NK-92 treated with Interleukin-12 subunit alpha and Interleukin-12 subunit beta, amount 100 ng/mL, for 24 hours (cell line): ENCODE measurements at regions not wholly inside any gene's neighbourhood (a gene's known extent, or its start where the extent isn't known, plus 50 kb on each side); places are given as distances from the start of the nearest gene placed in this dataset.
A peak's percentile ranks its signal among the peaks of the same experiment; 100 is the strongest.

Experiments
- DNase-seq: peaks from one replicate; lab custom pipeline; 2025; lab: John Stamatoyannopoulos, UW

DNA sequence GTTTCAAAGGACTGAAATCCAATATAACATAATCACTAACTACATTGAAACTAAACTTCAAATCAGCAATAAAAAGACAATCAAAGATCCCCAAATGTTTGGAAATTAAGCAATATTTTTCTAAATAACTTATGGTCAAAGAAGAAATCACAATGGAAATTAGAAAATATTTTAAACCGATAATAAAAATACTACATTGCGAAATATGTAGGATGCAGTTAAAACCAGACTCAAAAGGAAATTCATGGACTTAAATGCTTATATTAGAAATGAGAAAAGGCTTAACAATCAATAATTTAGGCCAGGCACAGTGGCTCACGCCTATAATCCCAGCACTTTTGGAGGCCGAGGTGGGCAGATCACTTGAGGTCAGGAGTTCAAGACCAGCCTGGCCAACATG lies 79.0 kb upstream of the HAAO start:
- no peak for DNase-seq

DNA sequence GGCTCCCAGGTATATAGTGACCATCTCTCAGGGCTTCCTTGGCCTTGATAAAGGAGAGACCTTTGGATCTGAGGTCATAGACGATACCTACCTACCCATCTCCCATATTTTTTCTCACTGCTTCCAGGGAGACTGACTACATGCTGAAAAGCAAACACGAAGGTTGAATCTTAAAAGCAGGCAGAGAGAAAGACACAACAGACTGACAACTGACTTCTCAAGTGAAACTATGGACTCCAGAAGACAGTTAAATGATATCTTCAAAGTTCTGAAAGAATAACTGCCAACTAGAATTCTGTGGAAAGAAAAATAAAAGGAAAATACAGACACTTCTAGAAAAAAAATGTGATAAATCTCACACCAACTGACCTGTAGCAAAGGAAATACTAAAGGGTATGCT lies 76.5 kb upstream of the HAAO start:
- no peak for DNase-seq

DNA sequence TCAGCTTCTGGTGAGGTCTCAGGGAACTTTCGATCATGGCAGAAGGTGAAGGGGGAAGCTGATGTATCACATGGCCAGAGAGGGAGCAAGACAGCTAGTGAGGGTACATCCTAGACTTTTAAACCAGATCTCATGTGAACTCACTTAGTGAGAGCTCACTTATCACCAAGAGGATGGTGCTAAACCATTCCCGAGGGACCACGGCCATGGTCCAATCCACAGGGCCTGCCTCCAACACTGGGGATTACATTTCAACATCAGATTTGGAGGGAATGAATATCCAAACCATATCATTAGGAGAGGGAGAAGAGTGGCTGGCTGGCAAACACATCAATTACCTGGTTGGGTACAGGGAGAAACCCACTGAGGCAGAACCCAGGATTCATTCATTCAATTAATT lies 75.7 kb upstream of the HAAO start:
- DNase-seq: no peak

DNA sequence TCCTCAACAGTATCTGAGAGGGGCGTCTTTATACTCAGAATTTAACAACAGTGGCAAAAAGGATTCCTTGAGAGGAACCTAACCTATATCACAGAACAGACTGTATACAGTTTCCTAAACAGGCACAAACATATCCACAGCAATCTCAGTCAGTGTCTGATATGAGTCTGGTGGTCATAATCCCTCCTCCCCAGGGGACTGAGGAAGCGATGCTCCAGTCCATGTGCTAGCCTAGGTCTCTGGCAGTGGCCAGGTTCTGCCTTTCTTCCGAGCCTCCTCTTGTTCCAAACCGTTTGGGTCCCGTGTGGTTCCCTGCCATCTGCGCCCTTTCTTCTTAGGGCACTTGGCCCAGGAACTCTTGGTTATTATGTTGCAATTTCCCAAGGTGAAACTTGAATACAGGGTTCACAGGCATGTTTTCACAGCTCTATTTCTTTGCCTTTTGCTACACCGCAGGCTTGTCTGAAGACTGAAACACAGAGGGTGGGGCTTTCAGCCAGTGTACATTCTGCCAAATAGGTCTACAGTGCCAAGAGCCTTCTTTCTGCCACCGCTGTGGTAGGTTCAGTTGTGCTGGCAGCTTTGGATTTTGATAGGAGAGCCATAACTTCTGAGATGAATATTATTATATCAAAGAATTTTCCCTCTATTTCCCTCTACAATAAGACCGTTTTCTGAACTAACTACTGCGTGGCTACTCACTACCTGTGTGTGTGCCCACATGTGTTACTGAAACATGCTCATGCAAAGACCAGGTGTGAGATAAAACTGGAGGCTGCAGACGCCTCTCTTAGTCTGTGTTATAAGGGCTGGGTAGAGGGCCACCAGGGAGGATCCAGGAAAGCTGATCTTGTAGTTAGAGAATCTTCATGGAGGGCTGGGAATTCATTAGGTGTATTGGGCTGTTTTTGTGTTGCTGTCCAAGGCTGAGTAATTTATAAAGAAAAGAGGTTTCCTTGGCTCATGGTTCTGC lies 75.0 kb upstream of the HAAO start:
- no peak for DNase-seq

DNA sequence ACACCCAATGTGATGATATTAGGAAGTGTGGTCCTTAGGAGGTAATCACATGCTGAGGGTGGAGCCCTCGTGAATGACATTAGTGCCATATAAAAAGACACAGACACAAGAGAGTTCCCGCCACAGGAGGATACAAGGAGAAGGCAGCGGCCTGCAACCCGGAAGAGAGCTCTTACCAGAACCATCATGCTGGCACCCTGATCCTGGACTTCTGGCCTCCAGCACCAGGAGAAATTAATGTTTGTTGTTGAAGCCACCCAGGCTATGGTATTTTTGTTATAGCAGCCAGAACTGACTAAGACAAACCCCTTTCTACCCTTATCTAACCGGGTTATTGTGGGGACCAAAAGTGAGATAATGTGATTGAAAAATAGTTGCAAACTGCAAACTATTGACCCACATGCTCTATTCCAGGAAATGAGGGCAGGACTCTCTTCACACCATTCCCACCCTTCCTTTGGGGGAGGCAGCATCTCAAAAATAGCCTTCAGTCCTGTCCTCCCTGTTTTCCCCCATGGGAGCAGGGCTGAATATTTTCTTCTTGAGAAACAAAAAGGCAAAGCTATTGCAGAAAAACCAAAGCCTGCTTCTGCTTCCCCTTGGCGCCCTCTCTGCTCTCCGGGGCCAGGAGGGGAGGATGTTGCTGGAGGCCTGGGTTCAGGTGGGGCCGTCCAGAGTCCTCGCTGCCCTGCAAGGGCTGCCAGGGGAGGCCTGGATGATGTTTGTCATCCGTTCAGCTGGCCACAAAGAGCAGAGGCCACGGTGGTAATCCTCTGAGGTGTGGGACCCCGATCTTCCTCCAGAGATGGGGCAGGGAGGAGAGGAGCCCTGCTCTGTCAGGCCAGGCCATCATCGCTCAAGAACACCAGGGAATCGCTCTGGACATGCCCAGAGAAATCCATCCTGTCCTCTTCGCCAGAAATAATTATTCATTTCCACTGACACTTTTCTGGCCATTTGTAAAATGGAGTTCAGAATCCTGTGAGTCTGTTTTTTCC lies 73.8 kb upstream of the HAAO start:
- no peak for DNase-seq

DNA sequence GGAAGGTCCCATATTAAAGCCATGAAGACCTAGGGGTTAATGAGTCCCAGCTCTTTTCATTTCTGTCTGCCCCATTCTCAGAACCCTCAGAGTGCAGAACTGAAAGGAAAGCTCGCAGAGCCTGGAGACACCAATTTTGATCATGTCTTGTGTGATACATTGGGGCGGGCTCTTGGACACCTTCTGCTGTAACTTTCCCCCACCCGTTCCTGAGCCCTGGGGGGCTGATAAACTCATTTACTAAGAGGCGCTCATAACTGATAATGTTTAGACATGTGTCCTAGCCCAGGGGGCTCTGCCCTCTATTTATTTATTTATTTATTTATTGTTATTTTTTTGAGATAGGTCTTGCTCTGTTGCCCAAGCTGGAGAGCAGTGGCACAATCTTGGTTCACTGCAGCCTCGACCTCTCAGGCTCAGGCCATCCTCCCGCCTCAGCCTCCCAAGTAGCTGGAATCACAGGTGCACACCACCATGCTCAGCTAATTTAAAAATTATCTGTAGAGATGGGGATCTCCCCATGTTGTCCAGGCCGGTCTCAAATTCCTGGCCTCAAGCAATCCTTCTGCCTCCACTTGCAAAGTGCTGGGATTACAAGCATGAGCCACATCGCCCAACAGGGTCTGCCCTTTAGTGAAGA lies 72.4 kb upstream of the HAAO start:
- DNase-seq: no peak

DNA sequence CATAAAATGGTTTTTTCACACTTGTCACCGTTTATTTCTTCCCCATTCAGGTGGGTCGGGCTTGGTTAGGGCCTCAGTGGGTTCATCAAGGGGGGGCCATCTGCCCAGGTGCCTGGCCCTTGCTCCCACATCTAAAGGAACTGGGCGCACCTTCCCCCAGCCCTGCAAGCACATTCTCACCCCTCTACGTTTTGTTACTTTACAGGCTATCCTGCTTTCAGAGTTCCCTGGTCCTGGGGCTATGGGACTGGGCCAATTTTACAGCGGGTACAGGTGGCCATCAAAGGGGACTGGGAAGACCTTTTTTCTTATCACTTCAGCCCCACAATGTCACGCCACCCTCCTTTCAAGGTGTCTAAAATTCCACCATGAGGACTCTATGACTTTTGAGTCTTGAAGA lies 71.8 kb upstream of the HAAO start:
- DNase-seq: no peak

DNA sequence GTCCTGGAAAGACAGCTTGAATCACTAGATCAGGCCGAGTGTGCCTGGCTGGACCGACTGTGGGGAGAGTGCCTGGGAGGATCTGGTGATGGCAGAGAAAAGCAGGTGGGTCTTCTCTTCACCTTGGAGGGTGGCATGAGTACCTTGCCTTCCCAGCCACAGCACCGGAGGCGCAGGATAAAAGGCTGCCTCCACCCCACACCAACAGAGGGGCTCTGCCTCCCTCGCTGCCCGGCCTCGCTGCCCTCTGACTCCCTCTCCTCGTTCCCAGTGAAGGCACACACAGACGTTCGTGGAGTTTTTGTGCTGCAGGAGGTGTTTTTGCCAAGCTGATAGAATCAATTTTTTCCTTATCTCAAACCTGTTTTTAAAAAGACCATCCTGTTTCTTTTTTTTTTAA lies 71.4 kb upstream of the HAAO start:
- DNase-seq: no peak

DNA sequence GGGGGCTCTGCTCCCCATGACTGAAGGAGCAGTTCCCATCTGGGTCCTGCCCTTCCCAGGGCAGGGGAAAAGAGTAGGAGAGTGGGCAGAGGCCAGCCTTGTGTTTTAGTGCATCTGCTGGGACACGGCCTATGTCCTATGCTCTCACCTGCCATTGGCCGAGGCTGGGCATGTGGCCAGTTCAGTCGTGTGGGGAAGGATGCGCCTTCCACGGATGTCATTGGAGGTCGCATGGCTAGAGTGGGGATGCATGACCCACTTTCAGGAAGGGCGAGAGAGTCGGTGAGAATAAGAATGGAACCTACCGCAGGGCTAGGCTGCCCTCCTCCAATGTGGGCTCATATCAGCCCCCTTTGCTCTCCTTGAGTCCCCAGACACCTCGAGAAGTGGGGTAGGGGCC lies 70.9 kb upstream of the HAAO start:
- DNase-seq: no peak

DNA sequence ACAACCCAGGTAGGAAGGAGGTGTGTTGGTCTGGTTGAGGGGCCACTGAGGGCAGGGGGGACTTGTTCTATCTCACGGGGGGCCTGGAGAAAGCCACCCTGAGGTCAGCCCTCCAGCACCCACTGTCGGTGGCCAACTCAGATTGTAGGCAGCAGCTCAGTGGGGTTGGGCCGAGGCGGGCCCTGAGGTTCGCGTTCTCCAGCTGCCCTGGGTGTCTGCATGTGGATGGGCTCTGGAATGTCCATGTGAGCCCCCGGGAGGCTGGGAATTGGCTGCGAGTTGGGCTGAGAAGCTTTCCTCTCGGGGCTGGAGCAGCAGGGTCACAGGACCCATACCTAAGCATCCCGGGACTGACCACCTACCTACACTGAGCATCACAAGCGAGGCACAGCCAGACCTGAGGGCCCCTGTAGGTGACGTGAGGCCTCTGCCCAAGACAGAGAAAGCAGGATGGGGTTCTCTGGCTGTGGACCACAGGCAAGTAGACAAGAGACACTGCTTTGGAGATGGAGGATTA lies 70.3 kb upstream of the HAAO start:
- no peak for DNase-seq

DNA sequence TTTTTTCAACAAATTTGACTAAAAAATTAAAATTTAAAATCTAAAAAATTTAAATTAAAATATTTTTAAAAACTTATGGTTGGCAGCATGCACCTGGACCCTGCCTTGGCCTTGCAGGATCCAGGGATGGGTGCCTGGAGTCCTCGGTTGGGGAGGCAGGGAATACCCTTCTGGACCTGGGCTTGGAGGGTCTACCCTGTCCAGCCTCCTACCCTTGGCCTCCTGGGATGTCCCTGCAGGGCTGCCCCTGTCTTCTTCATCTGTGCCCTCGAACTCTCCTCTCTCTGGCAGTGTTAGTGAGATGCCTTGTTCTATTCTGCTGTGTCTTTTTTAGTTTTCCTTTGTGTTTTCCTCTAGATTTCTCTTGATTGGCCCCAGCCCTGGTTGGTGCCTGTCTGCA lies 68.9 kb upstream of the HAAO start:
- DNase-seq: no peak

DNA sequence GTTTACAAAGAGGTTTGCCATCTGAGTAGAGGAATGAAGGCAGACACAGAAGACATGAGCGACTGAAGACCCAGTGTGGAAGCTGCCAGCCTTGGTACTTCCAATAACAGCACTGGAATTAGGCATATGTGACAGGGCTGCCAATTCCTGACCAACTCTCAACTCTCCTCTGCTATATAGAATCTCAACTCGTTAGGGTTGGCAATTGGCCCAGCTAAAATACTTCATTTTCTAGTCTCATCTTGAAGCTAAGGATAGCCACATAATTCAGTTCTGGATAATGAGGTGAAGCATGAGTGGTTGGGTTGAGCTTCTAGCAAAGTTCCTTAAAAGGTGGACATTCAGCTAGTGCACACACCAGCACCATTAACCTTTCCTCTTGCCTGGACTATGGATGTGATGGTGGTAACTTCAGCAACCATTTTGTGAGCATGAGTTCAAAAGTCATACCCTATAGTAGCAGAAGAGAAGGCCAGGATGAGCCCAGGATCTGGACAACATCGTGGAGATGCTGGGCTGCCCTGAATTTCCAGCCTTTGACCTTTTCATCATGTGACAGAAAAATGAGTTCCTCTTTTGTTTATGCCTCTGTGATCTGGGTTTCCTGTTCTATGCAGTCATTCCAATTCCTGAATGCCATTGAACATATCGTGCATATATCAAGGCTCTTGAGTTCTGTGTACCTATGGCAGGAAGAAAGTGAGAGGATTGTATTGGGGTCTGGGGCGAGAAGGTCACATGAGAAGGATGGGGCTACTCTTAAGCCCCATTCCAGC lies 68.1 kb upstream of the HAAO start:
- DNase-seq: no peak

DNA sequence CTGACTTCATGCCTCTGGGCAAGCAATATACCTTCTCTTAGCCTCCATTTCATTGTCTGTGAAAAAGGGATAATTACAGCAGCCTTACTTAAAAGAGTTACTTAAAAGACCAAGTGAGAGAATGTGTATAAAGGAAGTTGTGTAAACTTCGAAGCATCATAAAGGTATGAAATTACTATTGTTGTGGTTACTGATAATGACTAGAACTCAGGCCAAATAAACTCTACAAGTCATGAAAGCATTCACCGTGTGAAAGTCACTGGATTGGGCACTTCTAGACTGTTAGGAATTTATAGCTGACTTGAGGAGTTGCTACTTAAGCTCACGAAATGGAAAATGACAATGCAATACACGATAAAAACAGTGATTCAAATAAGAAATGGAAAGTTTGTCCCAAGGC lies 67.4 kb upstream of the HAAO start:
- DNase-seq: no peak

DNA sequence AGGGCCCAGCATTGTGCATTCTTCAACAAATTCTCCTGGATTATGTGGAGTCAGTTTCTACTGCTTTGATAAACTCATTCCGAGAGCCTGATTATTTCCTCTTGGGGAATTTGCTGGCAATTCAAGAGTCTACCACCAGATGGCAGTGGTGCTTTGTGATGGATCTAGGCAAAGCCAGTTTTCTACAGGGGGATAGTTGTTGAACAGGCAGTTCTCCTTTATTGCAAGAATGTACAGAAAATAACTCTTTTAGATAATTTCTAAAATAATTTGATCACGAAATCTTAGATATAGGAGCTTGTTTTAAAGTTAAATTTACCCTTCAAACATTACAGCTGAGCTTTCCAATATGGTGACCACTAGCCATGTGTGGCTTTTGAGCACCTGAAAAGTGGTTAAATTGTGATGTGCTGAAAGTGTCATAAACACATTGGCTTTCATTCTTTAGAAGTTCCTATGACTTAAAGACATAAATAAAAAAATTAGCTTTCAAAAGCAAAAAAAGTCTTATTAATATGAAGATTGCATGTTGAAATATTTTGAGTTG lies 66.7 kb upstream of the HAAO start:
- DNase-seq: peak; percentile 7

DNA sequence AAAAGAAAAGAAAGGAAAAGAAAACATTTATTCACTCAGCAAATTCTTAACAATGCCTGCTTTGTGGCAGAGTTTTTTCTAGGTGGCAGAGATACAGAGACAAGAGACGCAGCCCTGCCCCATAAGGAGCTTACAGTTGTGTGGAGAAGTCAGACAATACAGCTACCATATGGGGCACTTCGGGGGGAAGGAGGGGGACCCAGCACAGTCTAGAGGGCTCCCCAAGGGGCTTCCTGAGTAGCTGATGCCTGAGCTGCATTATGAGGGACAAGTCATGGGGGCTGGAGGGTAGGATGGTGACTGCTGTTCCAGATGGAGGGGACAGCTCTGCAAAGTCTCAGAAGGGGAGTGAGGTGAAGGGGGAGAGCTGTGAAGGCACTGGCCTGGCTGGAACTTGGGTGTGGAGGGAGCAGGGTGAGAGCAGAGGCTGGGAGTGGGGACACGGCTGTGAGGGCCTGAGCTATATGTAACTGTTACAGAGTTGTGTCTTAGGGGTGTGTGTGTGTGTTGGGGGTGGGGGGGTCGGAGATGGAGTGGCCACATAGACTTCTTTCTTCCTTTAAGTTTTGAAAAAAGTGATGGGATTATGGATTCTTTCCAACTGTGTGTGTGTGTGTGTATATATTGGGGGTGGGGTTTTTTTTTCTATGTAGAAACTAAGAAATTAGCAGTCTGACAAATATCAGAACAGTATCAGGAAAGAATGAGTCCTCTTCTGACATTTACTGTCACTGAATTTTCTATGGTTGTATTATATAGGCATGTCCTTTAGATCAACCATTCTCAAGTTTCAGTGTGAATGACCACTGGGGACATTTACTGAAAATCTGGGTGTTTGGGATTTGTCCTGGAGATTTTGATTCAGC lies 66.0 kb upstream of the HAAO start:
- DNase-seq: no peak

DNA sequence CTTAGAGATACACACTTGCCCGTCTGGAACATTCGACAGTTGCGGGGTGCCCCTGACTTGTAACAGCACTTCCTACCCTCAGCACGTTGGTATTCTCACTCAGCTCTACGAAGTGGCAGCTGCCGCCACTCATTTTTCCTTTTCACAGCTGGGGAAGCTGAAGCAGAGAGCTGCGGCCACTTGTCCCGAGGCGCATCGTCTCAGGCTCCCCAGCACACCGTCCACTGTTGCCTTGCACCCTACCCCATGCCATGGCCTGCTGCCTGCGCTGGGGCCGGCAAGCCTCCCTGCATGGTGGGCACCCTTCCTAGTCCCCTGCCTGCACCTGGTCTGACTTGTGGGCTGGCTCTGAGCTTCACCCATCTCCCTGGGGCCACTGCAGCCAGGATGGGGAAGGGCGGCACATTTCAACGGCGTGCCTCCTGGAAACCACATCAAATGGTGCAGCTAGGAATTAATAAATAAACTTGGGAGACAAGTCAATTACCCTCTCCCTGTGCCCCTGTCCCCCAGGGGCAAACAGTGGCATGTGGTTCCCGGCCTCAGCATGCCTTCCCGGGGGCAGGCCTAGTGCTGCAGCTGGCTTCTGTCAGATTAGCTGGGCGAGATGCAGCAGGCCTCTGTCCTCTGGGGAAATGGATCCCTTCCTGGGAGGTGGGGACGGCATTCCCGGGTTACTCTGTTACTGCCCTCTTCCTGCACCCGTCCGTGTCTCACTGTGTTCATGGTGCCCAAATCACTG lies 64.7 kb upstream of the HAAO start:
- DNase-seq: no peak

DNA sequence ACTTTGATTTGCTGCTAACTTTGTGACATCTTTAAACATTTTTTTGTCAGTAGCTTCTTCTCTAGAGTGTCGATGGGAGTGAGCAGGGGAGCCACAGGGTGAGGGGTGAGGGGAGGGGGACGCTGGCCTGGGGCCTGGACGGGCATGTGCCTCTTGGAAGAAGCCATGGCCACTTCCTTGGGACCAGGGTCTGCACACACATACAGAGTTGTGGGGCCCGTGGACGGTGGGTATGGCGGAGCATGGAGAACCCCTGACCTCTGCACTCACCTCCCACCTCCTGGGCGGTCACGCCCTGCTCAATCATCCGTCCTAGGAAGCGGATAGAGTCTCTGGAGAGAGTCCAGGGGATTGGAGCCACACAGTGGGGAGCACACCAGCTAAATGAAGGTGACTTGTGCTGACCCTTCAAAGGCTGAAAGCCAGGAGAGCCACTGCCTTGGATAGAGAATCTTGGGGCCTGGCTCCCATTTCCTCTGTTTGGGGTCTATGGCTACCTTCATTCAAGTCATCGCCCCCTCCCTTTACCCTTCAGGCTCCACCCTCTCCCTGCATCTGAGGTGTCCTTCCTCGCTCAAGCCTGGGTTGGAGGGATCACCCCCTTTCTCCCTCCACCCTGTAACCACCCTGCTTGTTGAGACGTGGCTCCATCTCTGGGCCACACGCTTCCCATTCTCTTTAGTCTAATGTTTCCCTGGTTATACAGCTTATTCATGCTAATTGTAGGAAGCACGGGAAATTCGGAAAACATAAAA lies 63.9 kb upstream of the HAAO start:
- no peak for DNase-seq

DNA sequence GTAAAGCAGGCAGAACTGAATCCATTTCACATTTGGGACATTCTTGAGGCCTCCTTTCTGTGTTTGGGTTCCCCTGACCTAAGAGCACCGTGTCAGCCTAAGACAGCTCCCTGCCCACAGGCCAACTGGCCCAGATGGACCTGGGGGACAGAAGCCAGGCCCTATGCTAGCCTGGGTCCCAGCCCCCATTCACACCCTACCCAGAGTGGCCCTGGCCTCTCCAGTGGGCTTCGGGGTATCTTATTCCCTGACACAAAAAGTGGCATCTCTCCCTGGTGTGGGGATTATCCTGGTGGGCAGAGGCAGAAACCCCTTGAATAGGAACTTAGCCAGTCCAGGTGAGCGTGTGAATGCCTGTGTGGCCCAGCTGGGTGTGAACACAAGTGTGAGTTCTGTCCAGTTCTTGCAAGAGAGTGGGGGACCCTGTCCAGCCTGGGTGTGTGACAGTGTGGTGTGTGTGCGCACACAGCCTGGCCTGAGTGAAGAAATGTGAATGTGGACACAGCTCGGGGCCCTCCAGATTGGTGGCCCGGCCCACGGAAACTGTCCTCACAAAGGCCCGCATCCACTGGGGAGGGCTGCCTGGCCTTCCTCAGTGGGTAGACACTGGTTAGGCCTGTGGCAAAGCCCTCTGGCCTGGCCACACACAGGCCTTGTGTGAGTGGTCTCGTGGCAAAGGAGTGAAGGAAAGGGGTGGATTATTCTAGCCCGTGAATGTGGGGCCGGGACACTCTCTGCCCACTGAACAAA lies 63.0 kb upstream of the HAAO start:
- DNase-seq: no peak
